ENCODE measurements at regions not wholly inside any gene's neighbourhood (a gene's known extent, or its start where the extent isn't known, plus 50 kb on each side); places are given as distances from the start of the nearest gene placed in this dataset.

- Histone ChIP-seq H3K9me3 (no peaks in the 10 kb centered on the region), H3K27me3 (no peaks in the 10 kb centered on the region), H3K4me1 (ENCODE audit: insufficient read depth) (no peaks in the 10 kb centered on the region), H3K4me3 (no peak overlapping the region), H3K27ac (no peak overlapping the region), H3K36me3 (no peaks in the 10 kb centered on the region)
- intact Hi-C loops (cut with DNase I) = no loop called here
- no peak for TF ChIP-seq EP300 (IDR thresholded peaks at IDR 0.05)
- no peak for TF ChIP-seq POLR2A (IDR thresholded peaks at IDR 0.05)
- no peak for TF ChIP-seq CTCF (IDR thresholded peaks at IDR 0.05)
- WGBS, 3 donors = 60 to 68% (median 67%) methylated on average over 3 of the region's 3 CpGs
- DNase-seq = no peak
Measured at GRCh38 chr1:112285746-112286145, 110.3 kb upstream of the CTTNBP2NL start.

- intact Hi-C loops (cut with DNase I) = no loop called here
- TF ChIP-seq EP300 (IDR thresholded peaks at IDR 0.05) (no peak), CTCF (IDR thresholded peaks at IDR 0.05) (no peak), POLR2A (IDR thresholded peaks at IDR 0.05) (no peak)
Measured at GRCh38 chr1:112296908-112297307, 99.1 kb upstream of the CTTNBP2NL start.

GRCh38 chr1:112297536-112297935 is 98.5 kb upstream of the CTTNBP2NL start:
- DNase-seq = no peak
- H3K27ac ChIP-seq = no peak overlapping the region
- WGBS, 3 donors = 14 to 31% (median 27%) methylated on average over 3 of the region's 3 CpGs
- no peak for TF ChIP-seq EP300 (IDR thresholded peaks at IDR 0.05)
- no peak for TF ChIP-seq POLR2A (IDR thresholded peaks at IDR 0.05)
- no peaks in the 10 kb centered on the region for H3K9me3 ChIP-seq
- intact Hi-C loops (cut with DNase I) = no loop called here
- H3K4me3 ChIP-seq = no peak overlapping the region
- H3K36me3 ChIP-seq = no peaks in the 10 kb centered on the region
- H3K4me1 ChIP-seq (ENCODE audit: insufficient read depth) = no peaks in the 10 kb centered on the region
- H3K27me3 ChIP-seq = no peaks in the 10 kb centered on the region

More at GRCh38 chr1:112296908-112297307, 99.1 kb upstream of the CTTNBP2NL start:
- 57 to 77% (median 68%) methylated on average over 5 of the region's 5 CpGs for WGBS, 3 donors
- H3K27me3 ChIP-seq = no peaks in the 10 kb centered on the region
- no peaks in the 10 kb centered on the region for H3K4me1 ChIP-seq (ENCODE audit: insufficient read depth)
- H3K4me3 ChIP-seq = no peak overlapping the region
- no peak overlapping the region for H3K27ac ChIP-seq
- H3K9me3 ChIP-seq = no peaks in the 10 kb centered on the region
- DNase-seq = no peak
- no peaks in the 10 kb centered on the region for H3K36me3 ChIP-seq

- no peaks in the 10 kb centered on the region for H3K27me3 ChIP-seq
- no peaks in the 10 kb centered on the region for H3K9me3 ChIP-seq
- WGBS, 3 donors = 29 to 44% (median 35%) methylated on average over 1 of the region's 1 CpG
- no peak for DNase-seq
- no peak for TF ChIP-seq POLR2A (IDR thresholded peaks at IDR 0.05)
- no peak for TF ChIP-seq EP300 (IDR thresholded peaks at IDR 0.05)
- no peak for TF ChIP-seq CTCF (IDR thresholded peaks at IDR 0.05)
- H3K4me3 ChIP-seq = no peak overlapping the region
- no peaks in the 10 kb centered on the region for H3K36me3 ChIP-seq
- no peaks in the 10 kb centered on the region for H3K4me1 ChIP-seq (ENCODE audit: insufficient read depth)
- intact Hi-C loops (cut with DNase I) = no loop called here
- H3K27ac ChIP-seq = no peak overlapping the region
Measured at GRCh38 chr1:112298558-112298957, 97.5 kb upstream of the CTTNBP2NL start.

GRCh38 chr1:112304126-112304525 is 91.9 kb upstream of the CTTNBP2NL start:
- TF ChIP-seq POLR2A (IDR thresholded peaks at IDR 0.05) = no peak
- TF ChIP-seq CTCF (IDR thresholded peaks at IDR 0.05) = no peak
- no peak for TF ChIP-seq EP300 (IDR thresholded peaks at IDR 0.05)
- 60 to 81% (median 68%) methylated on average over 5 of the region's 5 CpGs for WGBS, 3 donors
- no peak overlapping the region for H3K27ac ChIP-seq
- H3K4me1 ChIP-seq (ENCODE audit: insufficient read depth) = no peaks in the 10 kb centered on the region
- intact Hi-C loops (cut with DNase I) = no loop called here
- no peaks in the 10 kb centered on the region for H3K36me3 ChIP-seq
- no peaks in the 10 kb centered on the region for H3K9me3 ChIP-seq
- H3K27me3 ChIP-seq = no peaks in the 10 kb centered on the region
- DNase-seq = no peak
- no peak overlapping the region for H3K4me3 ChIP-seq
